AG04449 (cell line): ENCODE measurements at regions not wholly inside any gene's neighbourhood (a gene's known extent, or its start where the extent isn't known, plus 50 kb on each side); places are given as distances from the start of the nearest gene placed in this dataset.
"Not testable (repeated sequence)": the region's sequence is repeated elsewhere in the genome, so short reads cannot be mapped to it uniquely, and the experiment has no call there.

ENCODE experiments used
- CTCF ChIA-PET: fragments of 350-600 bp; formaldehyde crosslinking; extraction: SDS; loops from one replicate; lab custom pipeline; 2021; ENCODE audit warnings: antibody characterized with exemption; lab: Yijun Ruan, JAX
- POLR2A ChIA-PET: fragments of 400-600, 350-600 bp; formaldehyde crosslinking; extraction: SDS; loops from one replicate; lab custom pipeline; 2020; ENCODE audit warnings: antibody characterized with exemption, inconsistent platforms; lab: Yijun Ruan, JAX
- DNase-seq: peaks from one replicate; pipeline ENCODE4 v3.0.0-alpha.2; 2010; ENCODE audit warnings: low read depth, low spot score
- H3K4me3 ChIP-seq: 2 replicates; pipeline ENCODE4 v1.5.1; 2011; ENCODE audit warnings: low read depth, mild to moderate bottlenecking, control low read depth, low read length
- CTCF ChIP-seq: IDR thresholded peaks from one replicate; pipeline ENCODE4 v1.5.1; 2011; ENCODE audit warnings: mild to moderate bottlenecking, moderate library complexity, low read length, control low read depth, inconsistent platforms; ENCODE audit not compliant: insufficient read depth; ENCODE audit errors: missing control alignments

GRCh38 chr1:213452501-213452900 lies 401.5 kb downstream of the RPS6KC1 start:
- ChIA-PET POLR2A (no interaction called here), CTCF (no interaction called here)
- no peak for TF ChIP-seq CTCF
- no peak overlapping the region for H3K4me3 ChIP-seq
- no peak for DNase-seq

GRCh38 chr1:213457186-213457585 lies 406.1 kb downstream of the RPS6KC1 start:
- H3K4me3 ChIP-seq: no peak overlapping the region
- no peak for TF ChIP-seq CTCF
- DNase-seq: no peak
- CTCF ChIA-PET: no interaction called here
- POLR2A ChIA-PET: no interaction called here

- ChIA-PET CTCF (no interaction called here), POLR2A (no interaction called here)
- TF ChIP-seq CTCF: no peak
- H3K4me3 ChIP-seq: no peak overlapping the region
- no peak for DNase-seq
Measured at GRCh38 chr1:213457733-213458132, 406.7 kb downstream of the RPS6KC1 start.

- CTCF ChIA-PET, DNase-seq: not testable (repeated sequence)
Measured at GRCh38 chr1:213462374-213462773, 411.3 kb downstream of the RPS6KC1 start.

GRCh38 chr1:213464786-213465460 lies 413.9 kb downstream of the RPS6KC1 start:
- DNase-seq: no peak
- CTCF ChIA-PET: no interaction called here
- POLR2A ChIA-PET: no interaction called here
- no peak for TF ChIP-seq CTCF
- no peak overlapping the region for H3K4me3 ChIP-seq

More at GRCh38 chr1:213462374-213462773, 411.3 kb downstream of the RPS6KC1 start:
- POLR2A ChIA-PET, H3K4me3 ChIP-seq: not testable (repeated sequence)

GRCh38 chr1:213466541-213466940 lies 415.5 kb downstream of the RPS6KC1 start:
- H3K4me3 ChIP-seq: no peak overlapping the region
- no peak for DNase-seq
- CTCF ChIA-PET: no interaction called here
- POLR2A ChIA-PET: no interaction called here
- TF ChIP-seq CTCF: no peak

GRCh38 chr1:213474054-213474453 lies 423.0 kb downstream of the RPS6KC1 start:
- CTCF ChIA-PET: no interaction called here
- H3K4me3 ChIP-seq: no peak overlapping the region
- TF ChIP-seq CTCF: no peak
- POLR2A ChIA-PET: no interaction called here
- no peak for DNase-seq
